ENCODE measurements at regions not wholly inside any gene's neighbourhood (a gene's known extent, or its start where the extent isn't known, plus 50 kb on each side); places are given as distances from the start of the nearest gene placed in this dataset.

- TF ChIP-seq CTCF (IDR thresholded peaks at IDR 0.05) (no peak), POLR2A (IDR thresholded peaks at IDR 0.05) (no peak)
Measured at GRCh38 chr4:165654556-165654955, 218.5 kb upstream of the TLL1 start.

Measured in heart left ventricle (tissue), 13 donors.